Vagina (tissue), 2 donors: ENCODE measurements at regions not wholly inside any gene's neighbourhood (a gene's known extent, or its start where the extent isn't known, plus 50 kb on each side); places are given as distances from the start of the nearest gene placed in this dataset.
A peak's percentile ranks its signal among the peaks of the same experiment; 100 is the strongest.

Experiments used
- DNase-seq, 2 donors: peaks; one replicate each; pipeline ENCODE4 v3.0.0-alpha.2; 2017; ENCODE audit errors: extremely low spot score in 2 of 2
- H3K27ac ChIP-seq: fragments of 200-600 bp; sonication (generic); one replicate; pipeline ENCODE4 v1.5.1; 2019
- H3K27me3 ChIP-seq: fragments of 200-600 bp; sonication (generic); one replicate; pipeline ENCODE4 v1.5.1; 2019
- H3K36me3 ChIP-seq, 2 donors: fragments of 200-600 bp; sonication (generic); one replicate each; pipeline ENCODE4 v1.5.1; 2017 to 2019
- H3K4me1 ChIP-seq: fragments of 200-600 bp; sonication (generic); one replicate; pipeline ENCODE4 v1.5.1; 2019
- H3K4me3 ChIP-seq, 2 donors: fragments of 200-600 bp; sonication (generic); 1 replicate in 1 of 2; 2 replicates in 1 of 2; pipeline ENCODE4 v1.5.1; 2016 to 2019
- H3K9me3 ChIP-seq: fragments of 200-600 bp; sonication (generic); one replicate; pipeline ENCODE4 v1.5.1; 2019
- POLR2A ChIP-seq, 2 donors: fragments of 450-650 bp; IDR thresholded peaks; one replicate each; pipeline ENCODE4 v1.6.1; 2017; ENCODE audit warnings: antibody characterized with exemption in 2 of 2, mild to moderate bottlenecking in 2 of 2, moderate library complexity in 2 of 2
- POLR2AphosphoS5 ChIP-seq, 2 donors: sonication (generic); formaldehyde crosslinking; IDR thresholded peaks; one replicate each; pipeline ENCODE4 v1.9.0; 2017; ENCODE audit warnings: antibody characterized with exemption in 2 of 2, mild to moderate bottlenecking in 2 of 2, low read depth in 1 of 2; ENCODE audit not compliant: insufficient read depth in 1 of 2
- intact Hi-C: fragments of 100-400 bp; cut with DNase I; formaldehyde crosslinking; loops from one replicate; pipeline ENCODE4 v1.15.1; 2023
- TF ChIP-seq, protein P1 (sequence below), 3 experiments: fragments of 450-650 bp in 2 of 3; fragments of 200-600 bp in 1 of 3; sonication (generic) in 1 of 3; IDR thresholded peaks; one replicate each; pipeline ENCODE4 v1.5.1; 2017 to 2019; ENCODE audit warnings: antibody characterized with exemption in 3 of 3, mild to moderate bottlenecking in 2 of 3, moderate library complexity in 2 of 3

DNA sequence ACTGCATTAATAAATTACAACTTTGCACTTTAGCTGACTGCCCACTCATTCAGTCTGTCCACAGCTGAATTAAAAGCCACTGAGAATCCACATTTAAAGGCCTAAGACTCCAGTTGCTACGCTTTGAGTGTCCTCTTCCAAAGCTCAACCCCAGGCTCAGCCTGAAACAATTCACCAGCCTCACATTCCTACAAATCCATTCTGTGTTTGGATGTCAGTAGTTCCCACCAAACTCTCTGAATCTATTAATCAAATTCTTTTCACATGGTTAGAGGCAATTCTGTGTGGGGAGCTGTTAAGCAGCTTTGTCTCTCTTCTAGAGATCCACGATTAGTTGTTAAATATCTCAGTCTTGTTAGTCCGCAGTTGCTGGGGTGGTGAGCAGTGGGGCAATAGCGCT, 116.8 kb upstream of the UBE2E2 start:
- no peaks in the 10 kb centered on the region for H3K4me1 ChIP-seq
- no peaks in the 10 kb centered on the region for H3K36me3 ChIP-seq
- no peaks in the 10 kb centered on the region for H3K9me3 ChIP-seq
- no peak for DNase-seq
- TF ChIP-seq, protein P1, sequence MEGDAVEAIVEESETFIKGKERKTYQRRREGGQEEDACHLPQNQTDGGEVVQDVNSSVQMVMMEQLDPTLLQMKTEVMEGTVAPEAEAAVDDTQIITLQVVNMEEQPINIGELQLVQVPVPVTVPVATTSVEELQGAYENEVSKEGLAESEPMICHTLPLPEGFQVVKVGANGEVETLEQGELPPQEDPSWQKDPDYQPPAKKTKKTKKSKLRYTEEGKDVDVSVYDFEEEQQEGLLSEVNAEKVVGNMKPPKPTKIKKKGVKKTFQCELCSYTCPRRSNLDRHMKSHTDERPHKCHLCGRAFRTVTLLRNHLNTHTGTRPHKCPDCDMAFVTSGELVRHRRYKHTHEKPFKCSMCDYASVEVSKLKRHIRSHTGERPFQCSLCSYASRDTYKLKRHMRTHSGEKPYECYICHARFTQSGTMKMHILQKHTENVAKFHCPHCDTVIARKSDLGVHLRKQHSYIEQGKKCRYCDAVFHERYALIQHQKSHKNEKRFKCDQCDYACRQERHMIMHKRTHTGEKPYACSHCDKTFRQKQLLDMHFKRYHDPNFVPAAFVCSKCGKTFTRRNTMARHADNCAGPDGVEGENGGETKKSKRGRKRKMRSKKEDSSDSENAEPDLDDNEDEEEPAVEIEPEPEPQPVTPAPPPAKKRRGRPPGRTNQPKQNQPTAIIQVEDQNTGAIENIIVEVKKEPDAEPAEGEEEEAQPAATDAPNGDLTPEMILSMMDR (IDR thresholded peaks at IDR 0.05): no peak
- TF ChIP-seq POLR2A (IDR thresholded peaks at IDR 0.05) (no peak), POLR2AphosphoS5 (IDR thresholded peaks at IDR 0.05; ENCODE audit: insufficient read depth in 1 of 2, low read depth in 1 of 2) (no peak)
- intact Hi-C loops: no loop called here
- H3K4me3 ChIP-seq: no peak overlapping the region
- H3K27me3 ChIP-seq: no peaks in the 10 kb centered on the region
- H3K27ac ChIP-seq: no peak overlapping the region

DNA sequence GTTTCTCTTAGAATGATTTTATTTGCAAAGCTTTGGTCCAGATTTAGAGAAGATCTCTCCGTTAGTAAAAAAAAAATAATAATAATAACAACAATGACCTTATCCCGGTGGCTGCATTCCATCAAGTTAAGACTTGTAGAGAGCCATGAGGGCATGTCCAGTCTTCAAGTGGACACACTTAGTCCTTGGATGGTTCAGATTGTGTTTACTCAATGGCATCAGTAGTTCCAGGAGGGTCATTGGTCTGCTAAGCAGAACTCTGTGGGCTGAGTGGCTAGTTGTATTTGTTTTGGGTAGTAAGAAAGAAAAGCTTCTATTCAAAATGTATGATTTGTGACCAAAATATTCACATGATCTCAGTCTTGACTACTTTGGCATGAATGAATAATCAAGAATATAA, 116.3 kb upstream of the UBE2E2 start:
- TF ChIP-seq POLR2AphosphoS5 (IDR thresholded peaks at IDR 0.05; ENCODE audit: insufficient read depth in 1 of 2, low read depth in 1 of 2) (no peak), POLR2A (IDR thresholded peaks at IDR 0.05) (no peak)
- TF ChIP-seq, protein P1 (IDR thresholded peaks at IDR 0.05): no peak
- intact Hi-C loops: no loop called here
- no peak for DNase-seq
- no peaks in the 10 kb centered on the region for H3K9me3 ChIP-seq
- H3K4me3 ChIP-seq: no peak overlapping the region
- no peaks in the 10 kb centered on the region for H3K4me1 ChIP-seq
- no peaks in the 10 kb centered on the region for H3K36me3 ChIP-seq
- H3K27me3 ChIP-seq: no peaks in the 10 kb centered on the region
- H3K27ac ChIP-seq: no peak overlapping the region

DNA sequence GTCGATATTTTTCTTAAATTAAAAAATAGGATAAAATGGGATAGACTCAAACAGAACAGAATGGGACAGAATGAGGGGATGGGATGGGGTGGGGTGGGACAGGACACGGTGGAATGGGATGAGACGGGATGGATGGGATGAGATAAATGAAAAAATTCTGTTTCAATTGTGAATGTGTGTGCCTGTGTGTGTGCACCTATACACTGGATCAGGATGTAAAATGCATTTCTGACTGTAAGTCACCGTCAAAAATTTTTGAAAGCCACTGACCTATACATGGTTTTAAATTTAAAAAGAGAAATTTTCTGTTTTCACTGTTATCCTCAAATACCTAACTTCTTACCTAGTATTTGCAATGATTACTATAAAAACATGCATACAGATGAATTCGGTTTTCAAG, 108.7 kb upstream of the UBE2E2 start:
- H3K4me1 ChIP-seq: no peaks in the 10 kb centered on the region

DNA sequence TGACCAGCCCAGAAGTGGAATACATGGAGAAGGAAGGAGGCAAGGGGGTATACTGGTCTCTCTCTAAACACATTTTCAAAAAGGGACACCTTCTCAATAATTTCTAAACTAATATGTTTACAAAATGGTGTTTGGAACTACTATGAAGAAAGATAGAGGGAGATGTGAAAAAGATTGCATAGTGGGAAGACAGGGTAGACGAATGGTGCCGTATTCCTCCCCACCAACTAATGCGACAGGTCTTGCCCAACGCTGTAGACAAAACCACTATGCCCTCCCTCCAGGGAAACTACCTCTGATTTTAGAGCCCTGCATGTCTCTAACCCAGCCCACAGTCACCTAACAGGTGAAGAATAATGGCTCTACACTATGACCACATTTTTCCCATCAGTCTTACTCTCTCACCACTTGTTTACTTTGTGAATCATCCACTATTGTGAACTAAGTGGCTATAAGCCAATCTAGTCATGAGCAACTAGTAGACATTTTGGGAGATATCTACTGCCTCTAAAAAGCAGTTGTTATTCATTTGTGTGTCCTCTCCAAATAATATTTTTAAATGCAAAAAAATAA, 108.2 kb upstream of the UBE2E2 start:
- intact Hi-C loops: no loop called here
- Histone ChIP-seq H3K9me3 (no peaks in the 10 kb centered on the region), H3K4me1 (no peaks in the 10 kb centered on the region), H3K4me3 (no peak overlapping the region), H3K27me3 (no peaks in the 10 kb centered on the region), H3K36me3 (no peaks in the 10 kb centered on the region), H3K27ac (no peak overlapping the region)
- no peak for DNase-seq
- peak in 1 of 2 donors; percentile 29 for TF ChIP-seq POLR2AphosphoS5 (IDR thresholded peaks at IDR 0.05; ENCODE audit: insufficient read depth in 1 of 2, low read depth in 1 of 2)
- TF ChIP-seq, protein P1 (IDR thresholded peaks at IDR 0.05): no peak
- TF ChIP-seq POLR2A (IDR thresholded peaks at IDR 0.05): no peak

More for the DNA sequence above, 108.7 kb upstream of the UBE2E2 start:
- no peak for TF ChIP-seq POLR2AphosphoS5 (IDR thresholded peaks at IDR 0.05; ENCODE audit: insufficient read depth in 1 of 2, low read depth in 1 of 2)
- TF ChIP-seq, protein P1 (IDR thresholded peaks at IDR 0.05): no peak
- Histone ChIP-seq H3K27ac (no peak overlapping the region), H3K36me3 (no peaks in the 10 kb centered on the region), H3K9me3 (no peaks in the 10 kb centered on the region), H3K4me3 (no peak overlapping the region), H3K27me3 (no peaks in the 10 kb centered on the region)
- DNase-seq: no peak
- intact Hi-C loops: no loop called here

DNA sequence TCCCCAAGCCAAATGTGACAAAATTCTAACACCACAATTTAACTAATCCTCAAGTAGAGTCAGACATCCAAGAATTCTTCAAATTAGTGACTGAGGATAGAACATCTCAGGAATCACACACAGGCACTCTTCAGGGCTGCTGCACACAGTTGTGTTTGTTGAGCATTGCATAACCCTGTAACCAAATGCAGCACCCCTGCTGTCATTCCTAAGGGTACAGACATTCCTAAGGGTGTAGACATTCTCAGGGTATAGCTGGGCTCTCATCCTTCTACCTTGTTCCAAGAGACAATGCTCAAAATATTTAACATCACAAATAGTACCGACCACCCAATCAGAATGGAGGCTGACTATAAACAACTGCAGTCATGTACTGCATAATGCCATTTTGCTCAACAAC, 107.1 kb upstream of the UBE2E2 start:
- no peaks in the 10 kb centered on the region for H3K36me3 ChIP-seq
- intact Hi-C loops: no loop called here
- no peak overlapping the region for H3K27ac ChIP-seq
- no peak for DNase-seq
- H3K4me1 ChIP-seq: no peaks in the 10 kb centered on the region
- no peaks in the 10 kb centered on the region for H3K27me3 ChIP-seq
- TF ChIP-seq POLR2AphosphoS5 (IDR thresholded peaks at IDR 0.05; ENCODE audit: insufficient read depth in 1 of 2, low read depth in 1 of 2) (no peak), POLR2A (IDR thresholded peaks at IDR 0.05) (no peak)
- TF ChIP-seq, protein P1 (IDR thresholded peaks at IDR 0.05): no peak
- no peak overlapping the region for H3K4me3 ChIP-seq
- H3K9me3 ChIP-seq: no peaks in the 10 kb centered on the region
